ENCODE measurements at regions not wholly inside any gene's neighbourhood (a gene's known extent, or its start where the extent isn't known, plus 50 kb on each side); places are given as distances from the start of the nearest gene placed in this dataset.

DNA sequence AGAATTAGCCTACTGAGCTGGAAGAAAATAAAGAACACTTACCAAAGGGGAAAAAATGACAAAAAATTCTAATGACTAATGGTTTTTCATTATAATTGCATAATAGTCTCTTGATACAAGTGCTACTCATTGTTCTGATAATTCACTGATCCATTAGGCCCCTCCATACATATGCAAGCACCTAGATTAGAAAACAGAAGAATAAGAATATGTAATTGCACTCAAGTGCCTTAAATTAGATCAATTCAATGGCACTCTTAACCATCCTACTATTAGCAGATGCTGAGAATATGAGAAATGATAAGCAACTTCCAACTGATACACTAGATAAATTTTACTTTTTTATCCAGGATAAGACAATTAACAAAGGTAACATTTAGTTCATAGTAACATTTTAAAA lies 440.9 kb upstream of the C9orf72 start:
- no peak for DNase-seq (ENCODE audit: extremely low read depth, low read depth)
- TF ChIP-seq, protein P1, sequence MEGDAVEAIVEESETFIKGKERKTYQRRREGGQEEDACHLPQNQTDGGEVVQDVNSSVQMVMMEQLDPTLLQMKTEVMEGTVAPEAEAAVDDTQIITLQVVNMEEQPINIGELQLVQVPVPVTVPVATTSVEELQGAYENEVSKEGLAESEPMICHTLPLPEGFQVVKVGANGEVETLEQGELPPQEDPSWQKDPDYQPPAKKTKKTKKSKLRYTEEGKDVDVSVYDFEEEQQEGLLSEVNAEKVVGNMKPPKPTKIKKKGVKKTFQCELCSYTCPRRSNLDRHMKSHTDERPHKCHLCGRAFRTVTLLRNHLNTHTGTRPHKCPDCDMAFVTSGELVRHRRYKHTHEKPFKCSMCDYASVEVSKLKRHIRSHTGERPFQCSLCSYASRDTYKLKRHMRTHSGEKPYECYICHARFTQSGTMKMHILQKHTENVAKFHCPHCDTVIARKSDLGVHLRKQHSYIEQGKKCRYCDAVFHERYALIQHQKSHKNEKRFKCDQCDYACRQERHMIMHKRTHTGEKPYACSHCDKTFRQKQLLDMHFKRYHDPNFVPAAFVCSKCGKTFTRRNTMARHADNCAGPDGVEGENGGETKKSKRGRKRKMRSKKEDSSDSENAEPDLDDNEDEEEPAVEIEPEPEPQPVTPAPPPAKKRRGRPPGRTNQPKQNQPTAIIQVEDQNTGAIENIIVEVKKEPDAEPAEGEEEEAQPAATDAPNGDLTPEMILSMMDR (IDR thresholded peaks at IDR 0.05; ENCODE audit: low read depth, low read length) = no peak

DNA sequence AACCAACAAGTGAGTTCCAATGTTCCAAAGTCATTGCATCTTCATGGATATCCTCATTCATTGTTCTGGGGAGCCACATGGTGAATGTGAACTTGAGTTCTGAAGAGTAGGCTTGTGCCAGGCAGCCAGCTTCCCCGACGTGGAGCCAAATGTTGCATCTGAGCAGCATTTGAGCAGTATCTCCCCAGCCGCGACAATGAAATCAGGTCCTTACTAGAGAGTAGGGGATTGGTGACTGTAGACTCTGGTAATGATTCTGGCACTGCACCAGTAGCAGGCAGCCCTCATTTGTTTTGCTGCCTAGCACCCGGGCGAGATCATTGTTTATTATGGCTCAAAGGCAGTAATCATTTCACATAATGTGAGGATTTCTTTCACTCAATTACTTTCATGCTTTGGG lies 451.4 kb upstream of the C9orf72 start:
- TF ChIP-seq, protein P1 (IDR thresholded peaks at IDR 0.05; ENCODE audit: low read depth, low read length) = no peak

DNA sequence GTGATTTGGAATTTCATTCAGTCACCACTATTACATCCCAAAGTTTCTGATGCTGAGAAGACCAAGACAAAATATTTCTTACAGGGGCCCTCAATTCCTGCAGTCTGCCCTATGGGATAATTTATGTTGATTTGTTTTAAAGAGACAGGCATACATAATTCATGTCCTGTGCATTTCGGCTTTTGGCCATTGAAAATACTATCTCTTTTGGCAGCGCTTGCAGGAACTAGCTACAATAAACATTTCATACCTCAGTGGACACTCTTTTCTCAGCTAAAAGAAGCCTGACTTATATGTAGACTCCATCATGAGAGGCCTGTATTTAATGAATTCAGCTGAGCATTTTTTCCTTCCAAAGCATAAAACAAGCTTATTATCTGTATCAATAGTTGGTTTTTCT lies 451.9 kb upstream of the C9orf72 start:
- TF ChIP-seq, protein P1 (IDR thresholded peaks at IDR 0.05; ENCODE audit: low read depth, low read length) = no peak
- no peak for DNase-seq (ENCODE audit: extremely low read depth, low read depth)

More for the DNA sequence above, 451.4 kb upstream of the C9orf72 start:
- DNase-seq (ENCODE audit: extremely low read depth, low read depth) = no peak

DNA sequence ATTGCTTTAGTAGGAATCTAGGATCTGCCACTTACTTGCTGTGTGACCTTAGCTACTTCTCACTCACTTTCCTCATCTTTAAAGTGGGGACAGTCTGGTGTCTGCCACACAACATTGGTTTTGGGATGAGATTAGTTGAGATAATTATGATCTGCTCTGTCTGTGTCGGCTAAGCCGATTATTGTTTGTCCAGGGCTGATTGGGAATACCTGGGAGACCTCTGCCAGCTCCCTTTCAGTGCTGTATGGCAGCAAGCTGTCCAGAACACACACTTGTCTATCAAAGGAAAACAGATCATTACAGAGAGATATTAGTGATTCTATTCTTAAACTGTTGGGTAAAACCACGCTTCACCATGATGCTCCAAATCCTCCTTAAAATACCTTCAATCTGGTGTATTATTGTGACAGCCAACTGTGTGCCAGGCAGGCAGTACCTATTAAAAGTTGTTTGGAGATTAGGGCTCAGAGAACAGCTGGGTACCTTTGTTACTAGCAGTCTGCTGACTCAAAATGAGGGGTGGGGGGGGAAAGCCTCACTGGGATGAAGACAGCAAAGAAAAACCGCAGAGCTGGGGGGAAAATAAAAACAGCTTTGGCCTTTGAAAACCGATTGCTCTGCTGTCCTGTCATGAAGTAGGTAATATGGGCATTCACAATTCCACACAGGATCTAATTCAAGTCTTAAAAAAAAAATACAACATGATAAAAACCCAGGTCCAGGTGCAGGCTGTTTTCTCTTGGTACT lies 458.4 kb upstream of the C9orf72 start:
- TF ChIP-seq, protein P1 (IDR thresholded peaks at IDR 0.05; ENCODE audit: low read depth, low read length) = no peak
- no peak for DNase-seq (ENCODE audit: extremely low read depth, low read depth)

DNA sequence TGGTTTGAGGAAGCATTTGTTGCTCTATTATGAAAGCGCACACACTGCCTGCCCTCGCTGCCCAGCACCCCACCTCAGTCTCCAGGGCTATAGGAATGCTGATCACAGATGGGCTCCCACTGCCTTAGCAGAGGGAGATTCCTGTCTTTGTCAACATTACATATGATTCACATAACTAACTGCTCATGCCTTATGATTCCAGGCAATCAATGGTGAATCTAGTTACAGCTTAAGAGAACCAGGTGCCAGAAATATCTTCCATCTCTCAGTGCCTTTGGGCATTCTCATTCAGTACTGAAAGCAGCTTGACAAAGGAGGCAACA lies 458.9 kb upstream of the C9orf72 start:
- TF ChIP-seq, protein P1 (IDR thresholded peaks at IDR 0.05; ENCODE audit: low read depth, low read length) = no peak
- DNase-seq (ENCODE audit: extremely low read depth, low read depth) = no peak

DNA sequence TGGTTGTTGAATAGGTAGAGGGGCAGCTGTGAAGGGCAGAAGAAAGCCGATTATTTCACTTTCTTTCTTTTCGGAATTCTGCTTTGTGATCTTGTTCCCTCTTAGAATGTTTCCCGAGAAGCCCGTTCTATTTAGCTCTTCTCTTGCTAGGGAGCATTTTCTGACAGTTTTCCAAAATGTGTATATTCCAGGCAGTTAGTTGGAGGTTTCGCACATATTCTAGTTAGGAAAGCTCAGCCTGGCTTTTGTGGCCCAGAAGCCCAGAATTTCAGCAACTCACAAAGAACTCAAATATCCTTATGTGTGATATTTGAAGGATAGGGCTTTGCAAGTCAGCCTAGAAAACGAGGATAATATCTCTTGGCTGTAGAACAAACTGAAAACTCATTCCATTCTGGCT lies 461.0 kb upstream of the C9orf72 start:
- no peak for DNase-seq (ENCODE audit: extremely low read depth, low read depth)
- TF ChIP-seq, protein P1 (IDR thresholded peaks at IDR 0.05; ENCODE audit: low read depth, low read length) = no peak

DNA sequence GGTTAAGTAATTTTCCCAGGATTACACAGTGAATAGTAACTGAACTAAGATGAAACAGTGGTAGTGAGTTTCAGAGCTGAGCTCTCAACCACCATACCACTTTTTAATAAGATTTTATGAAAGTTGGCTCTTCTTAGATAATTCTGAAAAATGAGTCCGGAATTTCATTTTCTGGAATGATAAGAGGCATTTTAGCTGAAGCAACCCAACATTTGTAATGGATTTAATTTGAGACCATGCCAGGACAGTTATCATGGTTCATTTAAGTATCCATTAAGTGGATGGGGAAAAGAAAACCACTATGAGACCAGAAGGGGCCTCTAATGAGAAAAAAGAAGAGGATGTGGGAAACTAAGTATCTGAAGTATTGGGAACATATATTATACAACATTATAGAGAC lies 464.7 kb upstream of the C9orf72 start:
- no peak for DNase-seq (ENCODE audit: extremely low read depth, low read depth)
- TF ChIP-seq, protein P1 (IDR thresholded peaks at IDR 0.05; ENCODE audit: low read depth, low read length) = no peak

Measured in AG09319 (cell line).